ENCODE measurements at regions not wholly inside any gene's neighbourhood (a gene's known extent, or its start where the extent isn't known, plus 50 kb on each side); places are given as distances from the start of the nearest gene placed in this dataset.

GRCh38 chr1:56320464-56321149 lies 258.8 kb downstream of the PLPP3 start:
- no peak for DNase-seq (ENCODE audit: low read depth in 1 of 2, low spot score in 1 of 2)

GRCh38 chr1:56317722-56318121 lies 261.6 kb downstream of the PLPP3 start:
- no peak for DNase-seq (ENCODE audit: low read depth in 1 of 2, low spot score in 1 of 2)

GRCh38 chr1:56315293-56315942 lies 263.9 kb downstream of the PLPP3 start:
- DNase-seq (ENCODE audit: low read depth in 1 of 2, low spot score in 1 of 2), result no peak

- no peak for DNase-seq (ENCODE audit: low read depth in 1 of 2, low spot score in 1 of 2)
Measured at GRCh38 chr1:56313560-56313959, 265.8 kb downstream of the PLPP3 start.

GRCh38 chr1:56311766-56312165 lies 267.6 kb downstream of the PLPP3 start:
- DNase-seq (ENCODE audit: low read depth in 1 of 2, low spot score in 1 of 2), result no peak

GRCh38 chr1:56310945-56311344 lies 268.4 kb downstream of the PLPP3 start:
- no peak for DNase-seq (ENCODE audit: low read depth in 1 of 2, low spot score in 1 of 2)

- no peak for DNase-seq (ENCODE audit: low read depth in 1 of 2, low spot score in 1 of 2)
Measured at GRCh38 chr1:56309065-56309464, 270.3 kb downstream of the PLPP3 start.

GRCh38 chr1:56304975-56305374 lies 274.4 kb downstream of the PLPP3 start:
- no peak for DNase-seq (ENCODE audit: low read depth in 1 of 2, low spot score in 1 of 2)

- DNase-seq (ENCODE audit: low read depth in 1 of 2, low spot score in 1 of 2), result no peak
Measured at GRCh38 chr1:56303805-56304204, 275.6 kb downstream of the PLPP3 start.

- DNase-seq (ENCODE audit: low read depth in 1 of 2, low spot score in 1 of 2), result no peak
Measured at GRCh38 chr1:56302878-56303277, 276.5 kb downstream of the PLPP3 start.

GRCh38 chr1:56301791-56302190 lies 277.6 kb downstream of the PLPP3 start:
- no peak for DNase-seq (ENCODE audit: low read depth in 1 of 2, low spot score in 1 of 2)

- DNase-seq (ENCODE audit: low read depth in 1 of 2, low spot score in 1 of 2), result no peak
Measured at GRCh38 chr1:56300836-56301235, 278.5 kb downstream of the PLPP3 start.

GRCh38 chr1:56298866-56299265 lies 280.5 kb downstream of the PLPP3 start:
- no peak for DNase-seq (ENCODE audit: low read depth in 1 of 2, low spot score in 1 of 2)

- no peak for DNase-seq (ENCODE audit: low read depth in 1 of 2, low spot score in 1 of 2)
Measured at GRCh38 chr1:56297904-56298303, 281.5 kb downstream of the PLPP3 start.

GRCh38 chr1:56297208-56297607 lies 282.2 kb downstream of the PLPP3 start:
- DNase-seq (ENCODE audit: low read depth in 1 of 2, low spot score in 1 of 2), result no peak

GRCh38 chr1:56295949-56296929 lies 283.1 kb downstream of the PLPP3 start:
- no peak for DNase-seq (ENCODE audit: low read depth in 1 of 2, low spot score in 1 of 2)

- DNase-seq (ENCODE audit: low read depth in 1 of 2, low spot score in 1 of 2), result no peak
Measured at GRCh38 chr1:56291374-56291919, 287.9 kb downstream of the PLPP3 start.

GRCh38 chr1:56289260-56289659 lies 290.1 kb downstream of the PLPP3 start:
- DNase-seq (ENCODE audit: low read depth in 1 of 2, low spot score in 1 of 2), result no peak

GRCh38 chr1:56287721-56288120 lies 291.6 kb downstream of the PLPP3 start:
- DNase-seq (ENCODE audit: low read depth in 1 of 2, low spot score in 1 of 2), result no peak

- no peak for DNase-seq (ENCODE audit: low read depth in 1 of 2, low spot score in 1 of 2)
Measured at GRCh38 chr1:56286956-56287355, 292.4 kb downstream of the PLPP3 start.

GRCh38 chr1:56286506-56286905 lies 292.9 kb downstream of the PLPP3 start:
- no peak for DNase-seq (ENCODE audit: low read depth in 1 of 2, low spot score in 1 of 2)
